GM12874 (cell line): ENCODE measurements at regions not wholly inside any gene's neighbourhood (a gene's known extent, or its start where the extent isn't known, plus 50 kb on each side); places are given as distances from the start of the nearest gene placed in this dataset.

Experiments
- TF ChIP-seq, protein P1 (sequence below): IDR thresholded peaks from 2 replicates; pipeline ENCODE4 v1.5.1; 2011; ENCODE audit warnings: low read depth, mild to moderate bottlenecking, control low read depth, low read length, moderate library complexity; ENCODE audit not compliant: insufficient read depth

- TF ChIP-seq, protein P1, sequence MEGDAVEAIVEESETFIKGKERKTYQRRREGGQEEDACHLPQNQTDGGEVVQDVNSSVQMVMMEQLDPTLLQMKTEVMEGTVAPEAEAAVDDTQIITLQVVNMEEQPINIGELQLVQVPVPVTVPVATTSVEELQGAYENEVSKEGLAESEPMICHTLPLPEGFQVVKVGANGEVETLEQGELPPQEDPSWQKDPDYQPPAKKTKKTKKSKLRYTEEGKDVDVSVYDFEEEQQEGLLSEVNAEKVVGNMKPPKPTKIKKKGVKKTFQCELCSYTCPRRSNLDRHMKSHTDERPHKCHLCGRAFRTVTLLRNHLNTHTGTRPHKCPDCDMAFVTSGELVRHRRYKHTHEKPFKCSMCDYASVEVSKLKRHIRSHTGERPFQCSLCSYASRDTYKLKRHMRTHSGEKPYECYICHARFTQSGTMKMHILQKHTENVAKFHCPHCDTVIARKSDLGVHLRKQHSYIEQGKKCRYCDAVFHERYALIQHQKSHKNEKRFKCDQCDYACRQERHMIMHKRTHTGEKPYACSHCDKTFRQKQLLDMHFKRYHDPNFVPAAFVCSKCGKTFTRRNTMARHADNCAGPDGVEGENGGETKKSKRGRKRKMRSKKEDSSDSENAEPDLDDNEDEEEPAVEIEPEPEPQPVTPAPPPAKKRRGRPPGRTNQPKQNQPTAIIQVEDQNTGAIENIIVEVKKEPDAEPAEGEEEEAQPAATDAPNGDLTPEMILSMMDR: no peak
Observed at GRCh38 chr10:121183236-121183635, 332.1 kb downstream of the WDR11 start.

GRCh38 chr10:121183707-121184106 lies 332.5 kb downstream of the WDR11 start:
- TF ChIP-seq, protein P1: no peak

- TF ChIP-seq, protein P1: no peak
Observed at GRCh38 chr10:121185816-121186455, 334.8 kb downstream of the WDR11 start.

DNA sequence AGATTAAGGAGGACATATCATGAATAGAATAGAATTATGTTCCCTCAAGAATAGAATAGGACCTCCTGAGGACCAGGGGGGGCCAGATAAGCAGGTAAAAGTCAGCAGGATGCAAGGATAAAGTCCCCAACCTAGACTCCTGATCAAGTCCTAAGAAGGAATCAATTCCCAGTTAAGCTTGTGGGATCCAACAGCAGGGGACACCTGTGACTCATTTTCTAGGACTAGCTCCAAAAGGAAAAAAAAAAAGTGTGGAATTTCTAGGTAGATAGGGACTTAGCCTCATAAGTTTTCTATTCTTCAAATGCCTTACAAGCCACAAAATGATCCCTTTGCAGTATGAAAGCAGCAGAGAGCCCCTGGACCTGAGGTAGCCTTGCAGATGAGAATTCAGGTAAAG lies 336.2 kb downstream of the WDR11 start:
- TF ChIP-seq, protein P1: no peak

- TF ChIP-seq, protein P1: no peak
Observed at GRCh38 chr10:121188005-121188404, 336.8 kb downstream of the WDR11 start.

- TF ChIP-seq, protein P1: no peak
Observed at GRCh38 chr10:121189066-121189465, 337.9 kb downstream of the WDR11 start.

- TF ChIP-seq, protein P1: no peak
Observed at GRCh38 chr10:121194696-121195523, 343.7 kb downstream of the WDR11 start.
